ENCODE measurements at regions not wholly inside any gene's neighbourhood (a gene's known extent, or its start where the extent isn't known, plus 50 kb on each side); places are given as distances from the start of the nearest gene placed in this dataset.
"Not testable (repeated sequence)": the region's sequence is repeated elsewhere in the genome, so short reads cannot be mapped to it uniquely, and the experiment has no call there.

DNA sequence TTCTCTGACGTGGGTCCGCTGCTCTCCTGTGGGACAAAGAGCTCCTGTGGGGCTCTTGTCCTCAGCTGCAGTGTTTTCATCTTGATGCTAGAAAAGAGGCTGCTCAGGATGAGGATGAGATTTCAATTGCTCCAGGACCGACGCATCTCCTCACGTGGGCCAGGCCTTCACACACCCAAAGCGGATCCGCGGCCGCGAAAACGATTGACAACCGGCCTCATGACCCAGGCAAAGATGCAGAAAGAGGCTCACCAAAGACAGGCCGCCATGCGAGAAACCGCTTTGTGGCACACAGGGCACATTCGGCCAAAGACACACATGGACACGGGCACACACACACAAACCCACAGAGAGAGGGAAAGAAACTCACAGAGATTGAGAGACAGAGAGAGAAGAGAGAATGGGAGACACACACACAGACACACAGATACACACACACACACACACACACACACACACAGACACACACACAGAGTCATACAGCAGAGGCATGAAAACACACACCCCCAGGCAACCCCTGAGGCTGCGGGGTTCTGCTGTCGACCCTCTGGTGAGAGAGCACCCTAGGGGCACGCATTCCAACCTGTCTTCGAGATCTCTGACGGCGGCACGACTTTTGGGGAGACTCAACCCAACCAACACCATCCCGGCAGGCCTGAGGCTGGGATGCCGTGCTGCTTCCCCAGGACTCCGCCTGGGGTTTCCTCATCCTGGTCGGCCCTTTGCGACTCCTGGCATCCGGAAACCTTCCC, 168.5 kb upstream of the ZNF337 start:
- not testable (repeated sequence) for DNase-seq (ENCODE audit: low spot score)

DNA sequence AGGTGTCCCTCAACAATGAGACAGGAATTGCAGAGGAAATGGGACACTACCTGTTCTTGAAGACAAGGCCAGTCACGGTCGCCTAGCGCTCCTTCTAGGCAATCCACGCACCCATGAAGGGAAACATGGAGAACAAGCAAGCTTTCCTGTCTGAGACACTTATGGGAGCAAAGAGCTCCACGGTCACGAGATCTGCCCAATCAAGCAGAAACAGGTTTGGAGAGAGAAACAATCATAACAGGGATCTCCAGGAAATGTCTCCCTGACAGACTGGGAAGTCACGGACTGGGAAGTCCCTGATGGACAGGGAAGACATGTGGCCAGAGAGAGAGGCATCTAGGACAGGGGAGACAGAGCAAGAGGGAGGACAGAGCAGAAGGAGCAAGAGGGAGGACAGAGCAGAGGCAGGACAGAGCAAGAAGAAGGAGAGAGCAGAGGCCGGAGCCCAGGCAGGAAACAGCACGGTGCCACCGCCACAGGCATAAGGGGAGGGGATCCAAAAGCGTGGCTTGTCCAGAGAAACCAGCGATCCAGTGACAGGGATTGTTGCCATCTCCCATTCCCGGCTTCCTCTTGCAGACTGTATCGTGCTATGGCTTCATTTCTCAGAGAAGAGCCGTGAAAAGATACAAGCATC, 167.8 kb upstream of the ZNF337 start:
- no peak for DNase-seq (ENCODE audit: low spot score)

DNA sequence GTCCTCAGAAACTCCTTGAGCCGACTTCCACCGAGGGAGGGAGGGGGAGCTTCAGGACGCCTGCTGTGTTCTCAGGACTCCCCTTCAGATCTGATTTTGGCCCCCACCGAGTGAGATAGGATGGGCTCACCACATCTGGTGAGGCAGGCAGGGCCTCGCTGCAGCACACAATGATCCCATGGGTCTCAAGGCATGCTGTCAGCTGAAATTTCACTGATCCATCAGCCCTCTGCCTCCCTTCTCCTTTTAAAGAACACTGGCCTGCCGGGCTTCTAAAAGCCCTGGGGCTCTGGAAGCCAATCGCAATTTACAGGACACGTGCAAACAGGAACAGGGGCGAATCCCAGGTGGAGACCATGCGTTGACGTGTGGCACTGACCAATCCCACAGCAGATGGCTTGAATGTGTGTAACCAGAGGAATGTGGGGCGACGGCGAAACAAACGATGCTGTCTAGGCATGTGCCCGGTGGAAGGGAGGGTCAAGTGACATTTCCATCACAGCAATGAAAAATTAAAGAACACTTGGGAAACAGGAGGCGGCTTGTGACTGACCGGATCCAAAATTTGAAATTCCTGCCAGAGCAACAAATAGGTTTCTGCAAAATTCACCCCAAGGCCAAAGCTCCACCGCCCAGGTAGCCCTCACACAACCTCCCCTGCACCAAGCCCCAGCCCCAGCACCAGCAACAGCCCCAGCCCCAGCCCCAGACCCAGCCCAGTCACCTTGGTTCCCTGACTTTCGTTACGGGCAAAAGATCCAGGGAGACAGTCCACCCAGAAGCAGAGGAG, 167.1 kb upstream of the ZNF337 start:
- peak; percentile 3 for DNase-seq (ENCODE audit: low spot score)

DNA sequence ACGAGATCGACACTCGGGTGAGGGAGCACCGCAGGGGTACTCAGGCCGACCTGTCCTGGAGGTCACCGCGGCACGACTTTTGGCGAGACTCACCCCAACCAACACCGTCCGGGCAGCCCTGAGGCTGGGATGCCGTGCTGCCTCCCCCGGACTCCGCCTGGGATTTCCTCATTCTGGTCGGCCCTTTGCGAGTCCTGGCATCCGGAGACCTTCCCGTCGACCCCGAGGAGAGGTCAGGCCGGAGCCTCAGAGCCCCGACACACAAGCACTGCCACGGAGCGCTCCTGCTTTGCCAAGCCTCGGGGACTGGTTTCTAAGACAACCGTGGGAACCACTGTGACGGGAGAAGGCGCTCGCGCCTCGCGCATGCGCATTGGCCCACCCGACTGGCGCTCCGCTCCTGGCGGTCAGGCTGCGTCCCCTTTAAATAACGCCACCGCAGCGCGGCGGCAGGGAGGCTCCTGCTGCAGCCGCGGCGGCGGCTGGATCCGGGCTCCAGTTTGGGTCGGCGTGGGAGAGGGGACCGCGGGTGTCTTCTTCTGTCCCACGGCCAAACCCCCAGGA, 166.4 kb upstream of the ZNF337 start:
- DNase-seq (ENCODE audit: low spot score) = peak; percentile 80

DNA sequence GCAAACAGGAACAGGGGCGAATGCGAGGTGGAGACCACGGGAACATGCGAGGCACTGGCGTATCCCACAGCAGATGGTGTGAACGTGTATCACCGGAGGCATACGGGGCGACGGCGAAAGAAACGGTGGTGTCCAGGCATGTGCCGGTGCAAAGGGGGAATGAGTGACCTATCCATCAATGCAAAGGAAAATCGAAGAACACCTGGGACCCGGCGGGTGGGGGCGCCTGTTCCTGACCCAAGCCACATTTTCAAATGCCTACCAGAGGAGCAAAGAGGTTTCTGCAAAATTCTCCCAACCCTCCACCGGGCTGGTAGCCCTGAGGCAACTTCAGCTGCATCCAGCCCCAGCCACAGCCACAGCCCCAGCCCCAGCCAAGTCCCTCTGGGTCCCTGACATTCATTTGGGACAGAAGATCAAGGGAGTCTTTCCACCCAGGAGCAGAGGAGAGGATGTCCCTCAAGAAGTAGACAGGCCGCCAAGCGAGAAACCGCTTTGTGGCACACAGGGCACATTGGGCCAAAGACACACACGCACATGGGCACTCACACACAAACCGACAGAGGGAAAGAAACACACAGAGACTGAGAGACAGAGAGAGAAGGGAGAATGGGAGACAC, 164.0 kb upstream of the ZNF337 start:
- no peak for DNase-seq (ENCODE audit: low spot score)

DNA sequence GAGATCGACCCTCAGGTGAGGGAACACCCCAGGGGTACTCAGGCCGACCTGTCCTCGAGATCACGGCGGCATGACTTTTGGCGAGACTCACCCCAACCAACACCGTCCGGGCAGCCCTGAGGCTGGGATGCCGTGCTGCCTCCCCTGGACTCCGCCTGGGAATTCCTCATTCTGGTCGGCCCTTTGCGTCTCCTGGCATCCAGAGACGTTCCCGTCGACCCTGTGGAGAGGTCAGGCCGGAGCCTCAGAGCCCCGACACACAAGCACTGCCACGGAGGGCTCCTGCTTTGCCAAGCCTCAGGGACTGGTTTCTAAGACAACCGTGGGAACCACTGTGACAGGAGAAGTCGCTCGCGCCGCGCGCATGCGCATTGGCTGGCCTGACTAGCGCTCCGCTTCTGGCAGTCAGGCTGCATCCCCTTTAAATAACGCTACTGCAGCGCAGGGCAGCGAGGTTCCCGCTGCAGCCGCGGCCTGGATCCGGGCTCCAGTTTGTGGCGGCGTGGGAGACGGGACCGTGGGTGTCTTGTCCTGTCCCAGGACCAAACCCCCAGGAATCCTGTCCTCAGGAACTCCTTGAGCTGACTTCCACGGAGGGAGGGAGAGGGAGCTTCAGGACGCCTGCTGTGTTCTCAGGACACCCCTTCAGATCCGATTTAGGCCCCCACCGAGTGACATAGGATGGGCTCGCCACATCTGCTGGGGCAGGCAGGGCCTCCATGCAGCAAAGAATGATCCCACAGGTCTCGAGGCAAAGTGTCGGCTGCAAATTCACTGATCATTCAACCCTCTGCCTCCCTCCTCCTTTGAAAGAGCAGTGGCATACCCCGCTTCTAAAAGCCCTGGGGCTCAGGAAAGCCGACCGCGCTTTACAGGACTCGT, 163.2 kb upstream of the ZNF337 start:
- DNase-seq (ENCODE audit: low spot score) = no peak

DNA sequence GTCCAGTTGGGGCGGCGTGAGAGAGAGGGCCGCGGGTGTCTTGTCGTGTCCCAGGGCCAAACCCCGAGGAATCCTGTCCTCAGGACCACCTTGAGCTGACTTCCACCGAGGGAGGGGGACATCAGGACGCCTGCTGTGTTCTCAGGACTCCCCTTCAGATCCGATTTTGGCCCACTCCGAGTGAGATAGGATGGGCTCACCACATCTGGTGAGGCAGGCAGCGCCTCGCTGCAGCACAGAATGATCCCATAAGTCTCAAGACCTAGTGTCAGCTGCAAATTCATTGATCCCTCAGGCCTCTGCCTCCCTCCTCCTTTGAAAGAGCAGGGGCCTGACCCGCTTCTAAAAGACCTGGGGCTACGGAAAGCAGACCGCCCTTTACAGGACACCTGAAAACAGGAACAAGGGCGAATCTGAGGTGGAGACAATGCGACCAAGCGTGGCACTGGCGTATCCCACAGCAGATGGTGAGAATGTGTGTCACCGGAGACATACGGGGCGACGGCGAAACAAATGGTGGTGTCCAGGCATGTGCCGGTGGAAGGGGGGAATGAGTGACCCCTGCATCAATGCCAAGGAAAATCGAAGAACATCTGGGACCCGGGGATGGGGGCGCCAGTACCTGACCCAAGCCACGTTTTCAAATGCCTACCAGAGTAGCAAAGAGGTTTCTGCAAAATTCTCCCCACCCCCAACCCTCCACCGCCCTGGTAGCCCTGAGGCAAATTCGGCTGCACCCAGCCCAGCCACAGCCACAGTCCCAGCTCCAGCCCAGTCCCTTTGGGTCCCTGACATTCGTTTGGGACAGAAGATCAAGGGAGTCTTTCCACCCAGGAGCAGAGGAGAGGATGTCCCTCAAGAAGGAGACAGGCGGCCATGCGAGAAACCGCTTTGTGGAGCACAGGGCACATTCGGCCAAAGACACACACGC, 162.1 kb upstream of the ZNF337 start:
- DNase-seq (ENCODE audit: low spot score) = no peak

DNA sequence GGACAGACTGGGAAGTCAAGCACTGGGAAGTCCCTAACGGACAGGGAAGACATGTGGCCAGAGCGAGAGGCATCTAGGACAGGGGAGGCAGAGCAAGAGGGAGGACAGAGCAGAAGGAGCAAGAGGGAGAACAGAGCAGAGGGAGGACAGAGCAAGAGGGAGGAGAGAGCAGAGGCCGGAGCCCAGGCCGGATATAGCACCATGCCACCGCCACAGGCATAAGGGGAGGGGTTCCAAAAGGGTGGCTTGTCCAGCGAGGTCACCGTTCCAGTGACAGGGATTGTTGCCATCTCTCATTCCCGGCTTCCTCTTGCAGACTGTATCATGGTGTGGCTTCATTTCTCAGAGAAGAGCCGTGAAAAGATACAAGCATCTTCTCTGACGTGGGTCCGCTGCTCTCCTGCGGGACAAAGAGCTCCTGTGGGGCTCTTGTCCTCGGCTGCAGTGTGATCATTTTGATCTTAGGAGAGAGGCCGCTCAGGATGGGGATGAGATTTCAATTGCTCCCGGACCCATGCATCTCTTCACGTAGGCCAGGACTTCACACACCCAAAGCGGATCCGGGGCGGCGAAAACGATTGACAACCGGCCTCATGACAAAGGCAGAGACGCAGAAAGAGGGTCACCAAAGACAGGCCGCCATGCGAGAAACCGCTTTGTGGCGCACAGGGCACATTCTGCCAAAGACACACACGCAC, 160.6 kb upstream of the ZNF337 start:
- not testable (repeated sequence) for DNase-seq (ENCODE audit: low spot score)

DNA sequence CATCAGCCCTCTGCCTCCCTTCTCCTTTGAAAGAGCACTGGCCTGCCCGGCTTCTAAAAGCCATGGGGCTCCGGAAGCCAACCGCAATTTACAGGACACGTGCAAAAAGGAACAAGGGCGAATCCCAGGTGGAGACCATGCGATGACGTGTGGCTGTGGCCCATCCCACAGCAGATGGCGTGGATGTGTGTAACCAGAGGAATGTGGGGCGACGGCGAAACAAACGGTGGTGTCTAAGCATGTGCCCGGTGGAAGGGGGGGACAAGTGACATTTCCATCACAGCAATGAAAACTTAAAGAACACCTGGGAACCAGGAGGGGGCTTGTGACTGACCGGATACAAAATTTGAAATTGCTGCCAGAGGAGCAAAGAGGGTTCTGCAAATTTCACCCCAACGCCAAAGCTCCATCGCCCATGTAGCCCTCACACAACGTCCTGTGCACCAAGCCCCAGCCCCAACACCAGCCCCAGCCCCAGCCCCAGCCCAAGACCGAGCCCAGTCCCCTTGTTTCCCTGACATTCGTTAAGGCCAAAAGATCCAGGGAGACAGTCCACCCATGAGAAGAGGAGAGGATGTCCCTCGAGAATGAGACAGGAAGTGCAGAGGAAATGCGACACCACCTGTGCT, 159.7 kb upstream of the ZNF337 start:
- no peak for DNase-seq (ENCODE audit: low spot score)

DNA sequence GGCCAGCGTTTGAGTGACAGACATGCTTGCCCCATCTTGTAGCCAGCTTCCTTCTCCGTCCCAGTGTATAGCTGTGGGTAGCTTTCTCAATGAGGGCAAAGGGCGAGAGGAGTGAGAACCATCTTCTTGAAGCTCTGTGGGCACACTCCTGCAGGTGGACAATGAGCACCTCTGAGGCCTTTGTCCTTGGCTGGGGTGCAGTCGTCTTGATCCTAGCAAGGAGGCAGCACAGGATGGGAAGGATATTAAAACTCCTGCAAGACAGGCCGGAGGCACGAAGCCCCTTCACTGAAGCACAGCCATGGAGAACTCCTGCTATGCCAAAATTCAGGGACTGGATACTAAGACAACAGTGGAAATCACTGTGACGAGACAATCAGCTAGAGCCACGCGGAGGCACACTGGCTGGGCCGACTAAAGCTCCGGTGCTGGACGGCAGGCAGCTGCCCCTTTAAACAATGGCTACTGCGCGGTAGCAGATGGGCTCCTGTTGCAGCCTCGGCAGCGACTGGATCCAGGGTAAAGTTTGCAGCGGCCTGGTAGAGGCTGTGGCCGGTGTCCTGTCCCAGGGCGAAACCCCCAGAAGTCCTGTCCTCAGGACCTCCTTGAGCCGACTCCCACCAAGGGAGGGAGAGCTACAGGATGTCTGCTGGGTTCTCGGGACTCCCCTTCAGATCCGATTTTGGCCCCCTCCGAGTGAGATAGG, 159.0 kb upstream of the ZNF337 start:
- DNase-seq (ENCODE audit: low spot score) = not testable (repeated sequence)

DNA sequence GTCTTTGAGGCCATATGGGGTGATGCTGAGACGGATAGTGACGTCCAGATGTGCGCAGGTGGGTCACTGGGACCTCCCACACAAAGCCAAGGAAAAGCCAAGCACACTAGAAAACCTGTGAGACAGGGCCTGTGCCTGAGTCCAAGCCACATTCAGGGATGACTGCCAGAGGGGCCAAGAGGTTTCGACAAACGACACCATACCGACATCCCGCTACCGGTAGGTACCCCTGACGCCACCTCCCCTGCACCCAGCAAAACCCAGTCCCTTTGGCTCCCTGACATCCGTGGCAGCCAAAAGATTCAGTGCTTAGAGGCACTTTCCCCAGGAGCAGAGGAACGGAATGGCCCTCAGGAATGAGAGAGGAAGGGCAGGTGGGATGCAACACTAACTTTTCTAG, 158.0 kb upstream of the ZNF337 start:
- not testable (repeated sequence) for DNase-seq (ENCODE audit: low spot score)

DNA sequence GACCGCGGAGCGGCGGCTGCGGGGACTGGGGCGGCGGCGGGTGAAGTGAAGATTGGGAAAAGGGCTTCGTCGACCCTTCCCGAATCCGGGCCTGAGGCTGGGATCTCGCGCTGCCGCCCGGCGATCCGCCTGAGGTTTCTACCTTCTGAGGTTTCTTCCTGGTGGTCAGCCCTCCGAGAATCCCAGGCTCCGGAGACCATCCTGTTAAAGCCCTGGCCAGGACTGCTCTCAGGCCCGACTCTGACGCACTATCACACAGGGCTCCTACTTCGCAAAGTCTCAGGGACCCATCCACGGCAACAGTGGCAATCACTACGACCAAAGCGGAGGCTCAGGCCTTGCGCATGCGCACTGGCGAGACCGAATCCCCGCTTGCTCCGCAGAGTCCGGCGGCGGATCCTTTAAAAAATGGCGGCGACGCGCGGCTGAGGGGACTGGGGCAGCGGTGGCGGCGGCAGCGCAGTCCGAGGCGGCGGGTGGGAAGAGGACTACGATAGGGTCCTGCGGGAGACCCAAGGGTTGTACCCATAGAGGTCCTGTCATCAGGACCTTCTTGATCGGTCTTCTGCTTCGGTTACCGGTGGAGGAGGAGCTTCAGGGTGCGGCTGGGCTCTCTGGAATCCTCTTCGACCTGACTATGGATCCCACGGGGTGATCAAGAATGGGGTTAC, 157.2 kb upstream of the ZNF337 start:
- DNase-seq (ENCODE audit: low spot score) = peak; percentile 72

DNA sequence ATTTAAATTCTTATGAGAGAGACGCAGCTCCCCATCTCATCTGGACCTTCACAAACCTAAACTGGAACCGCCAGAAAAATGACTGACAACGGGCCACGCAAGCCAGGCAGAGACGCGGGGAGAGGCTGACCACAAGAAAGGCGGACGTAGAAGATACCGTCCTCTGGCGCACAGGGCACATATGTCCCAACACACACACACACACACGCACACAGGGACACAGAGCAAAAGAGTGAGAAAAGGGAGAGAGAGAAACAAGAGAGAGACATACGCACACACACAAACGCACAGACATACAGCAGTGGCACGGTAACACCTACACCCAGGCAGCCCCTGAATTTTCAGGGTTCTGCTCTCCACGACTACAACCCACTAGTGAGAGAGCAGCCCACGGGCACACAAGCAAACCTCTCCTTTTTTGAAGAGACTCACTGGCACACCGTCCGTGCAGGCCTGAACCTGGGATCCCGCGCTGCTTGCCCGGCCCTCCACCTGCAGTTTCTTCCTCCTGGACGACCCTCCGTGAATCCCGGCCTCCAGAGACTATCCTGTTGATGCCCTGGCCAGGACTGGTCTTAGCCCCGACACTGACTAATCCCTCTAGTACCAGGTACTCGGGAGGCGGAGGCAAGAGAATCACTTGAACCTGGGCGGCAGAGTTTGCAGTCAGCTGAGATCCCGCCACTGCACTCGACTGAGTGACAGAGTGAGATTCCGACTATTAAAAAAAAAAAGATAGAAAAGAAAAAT, 156.5 kb upstream of the ZNF337 start:
- peak; percentile 30 for DNase-seq (ENCODE audit: low spot score)

DNA sequence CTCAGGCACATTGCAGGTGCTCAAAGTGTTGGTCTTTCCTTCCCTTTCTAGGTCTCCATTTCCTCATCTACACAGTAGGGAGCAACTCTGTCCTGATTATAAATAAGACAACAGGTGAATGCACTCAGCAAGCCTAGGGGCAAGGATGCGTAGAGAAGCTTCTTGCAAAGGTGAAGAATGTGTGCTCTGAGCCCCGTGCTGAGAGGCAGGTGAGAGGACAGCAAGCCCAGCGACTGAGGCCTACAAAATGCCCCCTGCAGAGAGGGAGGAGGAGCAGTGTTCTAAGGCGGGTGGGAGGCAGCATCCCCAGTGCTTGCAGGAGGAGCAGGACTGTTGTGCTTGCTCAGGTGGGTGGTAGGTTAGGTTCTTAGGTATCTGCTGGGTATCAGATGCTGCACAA, 153.5 kb upstream of the ZNF337 start:
- DNase-seq (ENCODE audit: low spot score) = not testable (repeated sequence)

DNA sequence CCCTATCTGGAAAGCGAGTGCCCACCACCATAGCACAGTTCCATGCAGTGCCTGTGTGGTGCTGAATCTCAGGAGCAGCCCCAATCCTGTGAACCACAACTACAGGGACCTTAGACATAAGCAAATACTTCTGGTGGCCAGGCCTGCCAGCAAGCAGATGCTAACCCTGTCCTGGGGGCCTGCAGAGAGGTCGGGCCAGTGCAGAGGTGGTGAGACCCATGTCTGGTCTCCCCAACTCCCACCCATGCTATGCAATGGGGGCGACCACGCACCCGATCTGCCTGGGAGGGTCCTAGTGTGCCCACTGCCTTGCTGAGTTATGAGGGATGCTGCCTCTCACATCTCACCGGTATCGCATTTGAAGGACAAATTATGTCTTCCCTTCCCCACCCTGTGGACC, 151.6 kb upstream of the ZNF337 start:
- no peak for DNase-seq (ENCODE audit: low spot score)

DNA sequence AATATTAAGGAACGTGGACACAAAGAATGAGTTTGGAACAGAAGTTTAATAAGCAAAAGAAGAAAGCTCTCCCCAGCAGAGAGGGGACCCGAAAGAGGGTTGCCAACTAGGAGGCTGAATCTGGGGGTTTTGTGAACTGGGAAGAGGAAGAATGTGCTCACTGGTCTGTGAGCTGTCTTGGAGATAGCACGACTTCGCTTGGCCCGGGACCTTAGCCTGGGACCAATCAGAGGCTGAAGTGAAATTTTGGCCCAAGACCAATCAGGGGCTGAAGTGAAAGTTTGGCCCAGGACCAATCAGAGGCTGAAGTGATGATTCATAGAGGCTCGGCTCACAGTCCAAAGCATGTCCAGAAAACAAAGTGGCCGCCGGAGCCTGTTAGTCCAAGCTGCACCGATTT, 148.0 kb upstream of the ZNF337 start:
- not testable (repeated sequence) for DNase-seq (ENCODE audit: low spot score)

DNA sequence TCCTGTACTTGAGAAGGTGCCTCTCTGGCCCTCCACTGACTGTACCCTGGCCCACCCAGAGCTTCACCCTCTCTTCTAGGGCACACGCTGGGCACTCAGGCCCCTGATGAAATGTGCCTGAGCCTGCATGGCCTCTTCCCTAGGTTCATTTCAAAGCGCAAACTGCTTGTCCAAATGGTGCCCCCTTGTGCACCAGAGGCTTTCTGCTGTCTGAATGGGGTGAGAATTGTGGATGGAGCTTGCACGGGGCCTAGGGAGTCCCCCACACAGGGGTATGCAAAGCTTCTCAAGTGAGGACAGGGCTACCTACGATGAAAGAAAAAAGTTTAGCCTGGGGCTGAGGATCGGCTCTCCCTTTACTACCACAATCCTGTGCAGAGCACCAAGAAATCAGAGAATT, 116.9 kb upstream of the ZNF337 start:
- not testable (repeated sequence) for DNase-seq (ENCODE audit: low spot score)

Data from A172 (cell line).